BJ (cell line): ENCODE measurements at regions not wholly inside any gene's neighbourhood (a gene's known extent, or its start where the extent isn't known, plus 50 kb on each side); places are given as distances from the start of the nearest gene placed in this dataset.

Experiments
- CTCF ChIA-PET: fragments of 350-600 bp; formaldehyde crosslinking; extraction: SDS; loops from one replicate; lab custom pipeline; 2021; ENCODE audit warnings: antibody characterized with exemption, inconsistent platforms; lab: Yijun Ruan, JAX
- POLR2A ChIA-PET: fragments of 300-600 bp; sonication (Branson Sonifier 250); formaldehyde crosslinking; extraction: SDS; loops from one replicate; lab custom pipeline; 2021; ENCODE audit warnings: antibody characterized with exemption; lab: Charles Lee
- DNase-seq: peaks from one replicate; pipeline ENCODE4 v3.0.0-alpha.2; 2011; ENCODE audit warnings: low read depth
- H3K27me3 ChIP-seq: 2 replicates; pipeline ENCODE4 v1.6.0; 2011; ENCODE audit warnings: low read length; ENCODE audit not compliant: control insufficient read depth, insufficient read depth
- H3K36me3 ChIP-seq: 2 replicates; pipeline ENCODE4 v1.5.1; 2011; ENCODE audit warnings: low read length; ENCODE audit not compliant: control insufficient read depth, insufficient read depth
- H3K4me3 ChIP-seq: 2 replicates; pipeline ENCODE4 v1.5.1; 2011; ENCODE audit warnings: low read depth, mild to moderate bottlenecking, control low read depth, low read length
- TF ChIP-seq, protein P1 (sequence below): IDR thresholded peaks from 2 replicates; pipeline ENCODE4 v1.5.1; 2011; ENCODE audit warnings: low read depth, mild to moderate bottlenecking, control low read depth, inconsistent platforms, low read length, moderate library complexity; ENCODE audit not compliant: insufficient read depth

DNA sequence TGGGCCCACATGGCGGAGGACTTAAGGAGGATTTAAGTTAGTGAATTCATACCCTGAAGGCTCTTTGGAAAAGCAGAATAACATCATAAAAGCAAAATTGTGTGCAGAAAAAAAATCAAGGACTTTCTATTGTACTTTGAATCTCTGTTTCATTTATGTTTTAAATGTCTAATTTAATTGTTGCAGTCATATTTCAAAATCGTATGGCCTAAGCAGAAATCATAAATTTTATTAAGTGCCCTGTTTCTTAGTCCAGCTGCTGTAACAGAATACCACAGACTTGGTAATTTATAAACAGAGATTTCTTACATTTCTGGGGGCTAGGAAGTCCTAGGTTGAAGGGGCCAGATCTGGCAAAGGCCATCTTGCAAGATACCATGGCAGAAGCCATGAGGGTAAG is 555.6 kb downstream of the LTN1 start:
- TF ChIP-seq, protein P1, sequence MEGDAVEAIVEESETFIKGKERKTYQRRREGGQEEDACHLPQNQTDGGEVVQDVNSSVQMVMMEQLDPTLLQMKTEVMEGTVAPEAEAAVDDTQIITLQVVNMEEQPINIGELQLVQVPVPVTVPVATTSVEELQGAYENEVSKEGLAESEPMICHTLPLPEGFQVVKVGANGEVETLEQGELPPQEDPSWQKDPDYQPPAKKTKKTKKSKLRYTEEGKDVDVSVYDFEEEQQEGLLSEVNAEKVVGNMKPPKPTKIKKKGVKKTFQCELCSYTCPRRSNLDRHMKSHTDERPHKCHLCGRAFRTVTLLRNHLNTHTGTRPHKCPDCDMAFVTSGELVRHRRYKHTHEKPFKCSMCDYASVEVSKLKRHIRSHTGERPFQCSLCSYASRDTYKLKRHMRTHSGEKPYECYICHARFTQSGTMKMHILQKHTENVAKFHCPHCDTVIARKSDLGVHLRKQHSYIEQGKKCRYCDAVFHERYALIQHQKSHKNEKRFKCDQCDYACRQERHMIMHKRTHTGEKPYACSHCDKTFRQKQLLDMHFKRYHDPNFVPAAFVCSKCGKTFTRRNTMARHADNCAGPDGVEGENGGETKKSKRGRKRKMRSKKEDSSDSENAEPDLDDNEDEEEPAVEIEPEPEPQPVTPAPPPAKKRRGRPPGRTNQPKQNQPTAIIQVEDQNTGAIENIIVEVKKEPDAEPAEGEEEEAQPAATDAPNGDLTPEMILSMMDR = no peak
- CTCF ChIA-PET = interaction anchor here (1.5 kb wide), 1 partner anchor 309 kb away, joined by 3 read pairs; no protein-coding TSS in a partner anchor
- no peaks in the 10 kb centered on the region for H3K36me3 ChIP-seq
- no peak overlapping the region for H3K4me3 ChIP-seq
- POLR2A ChIA-PET = interaction anchor here (0.7 kb wide), 1 partner anchor 335 kb away, joined by 11 read pairs; no protein-coding TSS in a partner anchor
- DNase-seq = no peak
- H3K27me3 ChIP-seq = no peaks in the 10 kb centered on the region

DNA sequence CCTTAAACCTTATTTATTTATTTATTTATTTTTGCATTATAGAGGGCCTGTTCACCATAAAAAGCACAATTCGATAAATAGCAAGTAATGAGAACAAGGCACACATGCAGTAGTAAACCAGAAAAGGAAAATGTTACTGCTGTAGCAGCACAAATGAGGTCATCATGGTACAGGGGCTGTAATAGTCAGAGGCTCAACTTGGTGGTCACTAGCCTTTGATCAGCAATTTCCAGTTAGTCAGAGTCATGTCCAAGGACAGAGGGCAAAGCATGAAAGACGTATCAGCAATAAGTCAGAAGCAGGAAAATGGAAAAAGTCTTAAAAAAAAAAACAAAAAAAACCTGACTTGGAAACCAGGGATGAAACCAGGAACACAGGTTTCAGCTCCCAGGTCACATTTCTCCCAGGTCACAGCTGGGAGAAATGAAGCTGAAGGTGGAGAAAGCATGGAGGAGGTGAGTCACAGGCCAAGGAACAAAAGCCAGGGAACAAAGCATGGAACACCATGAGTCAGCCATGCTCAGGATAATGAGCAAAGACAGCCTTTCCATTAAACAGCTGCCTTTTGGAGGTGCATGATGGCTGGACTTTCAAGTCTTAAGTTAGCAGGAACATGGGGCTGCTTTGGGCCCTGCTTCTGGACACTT is 556.3 kb downstream of the LTN1 start:
- no peaks in the 10 kb centered on the region for H3K36me3 ChIP-seq
- ChIA-PET POLR2A (interaction anchor here (0.7 kb wide), 1 partner anchor 335 kb away, joined by 11 read pairs; no protein-coding TSS in a partner anchor), CTCF (interaction anchor here (1.5 kb wide), 1 partner anchor 309 kb away, joined by 3 read pairs; no protein-coding TSS in a partner anchor)
- H3K27me3 ChIP-seq = no peaks in the 10 kb centered on the region
- TF ChIP-seq, protein P1 = no peak
- no peak overlapping the region for H3K4me3 ChIP-seq
- DNase-seq = no peak

DNA sequence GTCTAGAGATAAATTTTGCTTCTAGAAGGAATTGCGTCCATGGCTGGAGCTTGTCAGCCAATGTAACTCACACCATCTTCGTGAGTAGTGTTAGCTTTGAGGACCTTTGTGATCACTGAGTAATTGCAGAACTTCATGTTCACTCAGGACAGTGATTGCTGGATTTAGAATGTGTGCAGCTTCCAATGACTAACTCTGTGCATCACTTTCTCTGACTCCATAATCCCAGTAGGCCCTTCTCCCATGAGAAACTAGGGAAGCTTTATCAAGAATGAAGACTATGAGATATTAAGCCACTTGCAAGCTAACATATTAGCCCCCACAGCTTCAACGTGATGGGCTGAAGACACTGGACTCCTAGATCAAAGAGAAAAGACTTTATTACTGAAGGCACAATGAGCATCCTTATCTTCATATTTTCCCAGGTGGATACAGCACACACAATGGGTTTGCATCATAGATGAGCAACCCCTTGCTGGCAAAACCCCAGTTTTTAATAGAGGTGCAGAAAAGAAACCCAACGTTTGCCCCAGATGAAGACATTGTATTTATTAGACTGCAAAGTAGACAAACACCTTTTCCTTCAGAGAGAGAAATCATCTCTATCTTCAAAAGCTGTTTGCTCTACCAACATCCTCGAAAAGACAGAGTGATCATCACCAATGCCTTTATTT is 561.0 kb downstream of the LTN1 start:
- no peak overlapping the region for H3K4me3 ChIP-seq
- POLR2A ChIA-PET = no interaction called here
- no peaks in the 10 kb centered on the region for H3K36me3 ChIP-seq
- no peak for DNase-seq
- TF ChIP-seq, protein P1 = no peak
- H3K27me3 ChIP-seq = no peaks in the 10 kb centered on the region
- CTCF ChIA-PET = interaction anchor here (0.6 to 1.4 kb wide), 3 partner anchors 13 to 90 kb away, joined by 3 read pairs; no protein-coding TSS in a partner anchor

- H3K4me3 ChIP-seq = no peak overlapping the region
- no peak for DNase-seq
- TF ChIP-seq, protein P1 = no peak
- H3K27me3 ChIP-seq = no peaks in the 10 kb centered on the region
- CTCF ChIA-PET = interaction anchor here (0.9 to 1.4 kb wide), 2 partner anchors 14 to 91 kb away, joined by 3 read pairs; no protein-coding TSS in a partner anchor
- H3K36me3 ChIP-seq = no peaks in the 10 kb centered on the region
- POLR2A ChIA-PET = no interaction called here
Observed at GRCh38 chr21:28431022-28431421, 561.7 kb downstream of the LTN1 start.

- TF ChIP-seq, protein P1 = no peak
- Histone ChIP-seq H3K4me3 (no peak overlapping the region), H3K36me3 (no peaks in the 10 kb centered on the region), H3K27me3 (no peaks in the 10 kb centered on the region)
- POLR2A ChIA-PET = interaction anchor here (0.5 kb wide), 1 partner anchor 457 kb away, joined by 3 read pairs; no protein-coding TSS in a partner anchor
- CTCF ChIA-PET = interaction anchor here (0.7 to 1.7 kb wide), 3 partner anchors 15 to 316 kb away, joined by 3 to 5 read pairs (median 3); no protein-coding TSS in a partner anchor
- DNase-seq = no peak
Observed at GRCh38 chr21:28429161-28429560, 563.5 kb downstream of the LTN1 start.
